HG03575 (cell line): ENCODE measurements at regions not wholly inside any gene's neighbourhood (a gene's known extent, or its start where the extent isn't known, plus 50 kb on each side); places are given as distances from the start of the nearest gene placed in this dataset.
"Not testable (repeated sequence)": the region's sequence is repeated elsewhere in the genome, so short reads cannot be mapped to it uniquely, and the experiment has no call there.

Source experiments
- ATAC-seq: cut with Tn5 transposase; IDR thresholded peaks from one replicate; pipeline ENCODE4 v1.9.1; 2021; ENCODE audit not compliant: unreplicated experiment, insufficient number of reproducible peaks, low FRiP score; ENCODE audit errors: extremely low read depth

- ATAC-seq: peak; percentile 84
These were observed 367.4 kb downstream of the SPRY2 start for GRCh38 chr13:79973533-79973963.

GRCh38 chr13:79972066-79972569, 368.8 kb downstream of the SPRY2 start:
- no peak for ATAC-seq

- no peak for ATAC-seq
These were observed 374.4 kb downstream of the SPRY2 start for GRCh38 chr13:79966493-79966895.

- no peak for ATAC-seq
These were observed 374.9 kb downstream of the SPRY2 start for GRCh38 chr13:79966059-79966458.

- no peak for ATAC-seq
These were observed 394.4 kb downstream of the SPRY2 start for GRCh38 chr13:79946556-79946955.

GRCh38 chr13:79943346-79944023, 397.4 kb downstream of the SPRY2 start:
- no peak for ATAC-seq

- no peak for ATAC-seq
These were observed 399.2 kb downstream of the SPRY2 start for GRCh38 chr13:79941752-79942151.

- no peak for ATAC-seq
These were observed 401.2 kb downstream of the SPRY2 start for GRCh38 chr13:79939689-79940088.

- no peak for ATAC-seq
These were observed 403.1 kb downstream of the SPRY2 start for GRCh38 chr13:79937771-79938216.

- no peak for ATAC-seq
These were observed 403.6 kb downstream of the SPRY2 start for GRCh38 chr13:79937311-79937710.

GRCh38 chr13:79936368-79937136, 404.4 kb downstream of the SPRY2 start:
- no peak for ATAC-seq

GRCh38 chr13:79935121-79935520, 405.8 kb downstream of the SPRY2 start:
- no peak for ATAC-seq

GRCh38 chr13:79933389-79933788, 407.5 kb downstream of the SPRY2 start:
- no peak for ATAC-seq

- ATAC-seq: no peak
These were observed 408.4 kb downstream of the SPRY2 start for GRCh38 chr13:79932556-79932955.

- ATAC-seq: not testable (repeated sequence)
These were observed 416.9 kb downstream of the SPRY2 start for GRCh38 chr13:79923973-79924556.

- no peak for ATAC-seq
These were observed 421.8 kb downstream of the SPRY2 start for GRCh38 chr13:79919091-79919490.

GRCh38 chr13:79918620-79919019, 422.3 kb downstream of the SPRY2 start:
- ATAC-seq: no peak

- no peak for ATAC-seq
These were observed 423.3 kb downstream of the SPRY2 start for GRCh38 chr13:79917628-79918027.

GRCh38 chr13:79915114-79915811, 425.7 kb downstream of the SPRY2 start:
- no peak for ATAC-seq
